GM18498 (cell line): ENCODE measurements at regions not wholly inside any gene's neighbourhood (a gene's known extent, or its start where the extent isn't known, plus 50 kb on each side); places are given as distances from the start of the nearest gene placed in this dataset.
"Not testable (repeated sequence)": the region's sequence is repeated elsewhere in the genome, so short reads cannot be mapped to it uniquely, and the experiment has no call there.

Source experiments
- ATAC-seq: cut with Tn5 transposase; IDR thresholded peaks from one replicate; pipeline ENCODE4 v1.9.1; 2021; ENCODE audit warnings: mild to moderate bottlenecking, moderate library complexity; ENCODE audit not compliant: unreplicated experiment

DNA sequence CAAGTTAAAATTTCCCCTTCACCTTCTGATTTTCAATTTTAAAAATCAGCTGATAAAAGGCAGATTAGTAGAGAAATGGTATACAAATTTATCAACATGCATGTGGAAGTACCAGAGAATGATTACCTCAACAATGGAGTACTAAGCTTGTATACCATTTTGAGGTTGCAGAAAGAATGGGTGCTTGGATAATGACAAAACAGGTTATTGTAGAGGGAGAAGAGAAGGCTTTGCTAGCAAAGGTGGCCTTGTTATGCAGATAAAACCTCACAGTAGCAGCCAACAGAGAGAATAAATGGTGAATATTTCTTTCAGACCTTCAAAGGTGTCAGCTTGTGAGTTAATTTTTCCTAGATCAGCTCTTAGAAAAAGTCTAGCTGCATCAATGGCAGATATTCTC, 1174.9 kb upstream of the ADGRL4 start:
- ATAC-seq, result no peak

DNA sequence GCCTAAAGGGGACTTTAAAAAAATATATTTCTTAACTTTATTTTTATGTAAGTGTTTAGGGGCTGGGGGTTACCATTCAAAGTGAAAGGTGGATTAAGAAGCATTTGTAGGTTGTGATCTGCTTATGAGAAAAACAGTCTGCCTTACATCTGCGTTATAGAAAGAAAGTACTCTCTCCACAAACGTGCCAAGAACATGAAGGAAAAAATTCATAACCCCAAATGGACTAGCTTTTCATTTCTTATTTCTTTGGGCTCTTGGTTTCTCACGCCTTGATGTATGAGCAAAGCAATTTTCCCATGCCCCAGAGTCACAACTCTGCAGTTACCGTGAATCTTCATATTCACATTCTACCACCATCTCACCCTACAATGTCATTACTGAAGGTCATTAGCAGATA, 1165.1 kb upstream of the ADGRL4 start:
- ATAC-seq, result no peak

GRCh38 chr1:80170811-80171485, 1164.4 kb upstream of the ADGRL4 start:
- ATAC-seq, result no peak

GRCh38 chr1:80164150-80164549, 1157.6 kb upstream of the ADGRL4 start:
- ATAC-seq, result no peak

DNA sequence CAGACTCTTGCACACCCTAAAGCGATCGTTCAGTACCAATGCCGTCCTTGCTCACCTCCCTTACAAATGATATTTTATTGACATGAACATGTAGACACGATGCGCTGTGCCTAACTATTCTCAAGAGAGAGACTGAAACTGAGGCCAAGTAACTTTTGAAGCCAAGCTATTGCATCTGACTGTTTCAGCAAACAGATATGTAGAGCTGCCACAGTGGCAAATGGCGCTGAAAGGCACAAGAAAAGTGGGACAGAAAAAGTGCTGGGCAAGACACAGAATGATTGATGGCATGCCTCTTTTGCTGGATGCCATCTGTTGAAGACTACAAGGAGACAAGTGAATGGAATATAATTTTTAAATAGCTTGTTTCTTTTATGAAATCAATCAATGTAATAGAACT, 1157.2 kb upstream of the ADGRL4 start:
- ATAC-seq, result no peak

DNA sequence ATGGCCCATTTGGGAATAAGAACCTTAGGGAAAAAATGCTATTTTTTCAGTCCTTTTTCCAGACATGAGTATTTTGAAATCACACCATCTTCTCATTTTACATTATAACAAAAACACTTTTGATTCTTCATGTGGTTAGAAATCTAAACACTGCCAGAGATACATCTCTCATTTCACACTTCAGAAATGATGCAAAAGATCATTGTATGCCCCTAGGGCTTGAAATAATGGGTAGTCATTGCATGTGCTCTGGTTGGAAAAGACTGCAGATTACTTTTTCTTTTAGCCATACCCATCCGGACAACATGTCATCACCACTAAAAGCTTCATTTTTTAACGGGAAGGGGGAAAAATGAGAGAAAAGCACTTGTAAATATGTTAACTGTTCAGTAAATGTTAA, 1152.2 kb upstream of the ADGRL4 start:
- no peak for ATAC-seq

- no peak for ATAC-seq
Observed at GRCh38 chr1:80158266-80158665, 1151.7 kb upstream of the ADGRL4 start.

DNA sequence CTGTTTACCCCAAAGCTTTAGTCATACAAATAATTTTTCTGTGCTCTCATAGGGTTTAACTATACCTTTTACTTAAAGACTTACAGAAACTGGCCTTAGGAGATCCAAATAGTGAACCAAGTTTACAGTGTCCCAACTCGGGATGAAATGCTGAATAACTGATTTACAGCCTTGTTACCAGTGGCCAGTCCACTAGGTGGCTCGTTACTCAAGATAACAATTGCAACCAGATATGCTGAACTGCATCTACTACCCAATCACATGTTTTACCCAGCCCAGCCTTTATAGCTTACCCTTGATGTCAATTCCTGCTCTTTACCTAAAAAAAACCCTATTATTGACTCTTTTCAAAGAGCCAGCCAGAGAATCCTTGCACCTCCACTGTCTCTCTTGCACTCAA, 1148.8 kb upstream of the ADGRL4 start:
- ATAC-seq, result no peak

- no peak for ATAC-seq
Observed at GRCh38 chr1:80154176-80154575, 1147.6 kb upstream of the ADGRL4 start.

DNA sequence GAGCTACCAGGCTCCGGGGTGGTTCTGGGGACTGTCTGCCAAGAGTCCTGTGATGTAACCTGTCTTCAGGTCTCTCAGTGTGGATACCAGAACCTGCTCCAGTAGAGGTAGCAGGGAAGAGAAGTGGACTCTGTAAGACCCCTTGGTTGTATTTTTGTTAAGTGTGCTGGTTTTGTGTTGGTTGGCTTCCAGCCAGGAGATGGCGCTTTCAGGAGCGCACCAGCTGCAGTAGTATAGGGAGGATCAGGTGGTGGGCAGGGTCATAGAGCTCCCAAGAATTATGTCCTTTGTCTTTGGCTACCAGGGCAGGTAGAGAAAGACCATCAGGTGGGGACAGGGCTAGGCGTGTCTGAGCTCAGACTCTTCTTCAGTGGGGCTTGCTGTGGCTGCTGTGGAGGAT, 1147.2 kb upstream of the ADGRL4 start:
- ATAC-seq, result no peak

- no peak for ATAC-seq
Observed at GRCh38 chr1:80143361-80143760, 1136.8 kb upstream of the ADGRL4 start.

- not testable (repeated sequence) for ATAC-seq
Observed at GRCh38 chr1:80137946-80138602, 1131.5 kb upstream of the ADGRL4 start.

GRCh38 chr1:80113168-80114038, 1106.9 kb upstream of the ADGRL4 start:
- no peak for ATAC-seq

DNA sequence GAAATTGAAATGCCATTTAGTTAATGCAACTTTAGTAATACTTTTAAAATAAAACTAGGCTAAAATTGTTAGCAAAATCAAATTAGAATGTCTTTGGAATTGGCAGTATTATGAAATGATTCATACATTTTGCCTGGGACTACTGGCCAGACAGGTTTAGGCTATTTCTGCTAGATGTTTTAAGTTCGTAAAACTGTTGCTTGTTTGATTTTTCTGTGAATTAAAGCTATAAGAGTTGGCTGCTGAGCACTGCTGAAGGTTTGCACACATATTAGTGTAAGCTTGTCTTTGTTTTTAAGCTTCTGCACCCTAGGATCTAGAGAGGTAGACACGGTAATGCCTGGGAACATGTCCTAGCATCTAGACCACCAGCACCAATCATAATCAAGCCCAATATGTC, 1094.6 kb upstream of the ADGRL4 start:
- no peak for ATAC-seq

DNA sequence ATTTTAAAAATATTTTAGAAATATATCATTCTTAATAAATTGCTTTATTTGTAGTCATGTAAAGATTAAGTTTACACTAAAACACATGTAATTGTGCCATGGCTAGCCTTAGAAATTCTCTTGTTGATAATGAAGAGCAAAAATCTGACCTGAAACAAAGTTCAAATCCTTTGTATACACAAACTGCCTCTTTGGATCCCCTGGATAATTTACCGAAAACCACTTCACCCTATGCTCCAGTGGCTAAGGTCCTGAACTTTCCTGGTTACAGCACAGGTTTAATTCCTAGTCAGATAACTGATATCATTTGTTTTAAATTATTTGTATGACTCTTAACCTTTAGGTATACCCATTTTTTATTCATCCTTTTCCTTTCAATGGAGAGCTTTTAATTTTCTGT, 1093.2 kb upstream of the ADGRL4 start:
- no peak for ATAC-seq

- no peak for ATAC-seq
Observed at GRCh38 chr1:80085067-80085466, 1078.5 kb upstream of the ADGRL4 start.

DNA sequence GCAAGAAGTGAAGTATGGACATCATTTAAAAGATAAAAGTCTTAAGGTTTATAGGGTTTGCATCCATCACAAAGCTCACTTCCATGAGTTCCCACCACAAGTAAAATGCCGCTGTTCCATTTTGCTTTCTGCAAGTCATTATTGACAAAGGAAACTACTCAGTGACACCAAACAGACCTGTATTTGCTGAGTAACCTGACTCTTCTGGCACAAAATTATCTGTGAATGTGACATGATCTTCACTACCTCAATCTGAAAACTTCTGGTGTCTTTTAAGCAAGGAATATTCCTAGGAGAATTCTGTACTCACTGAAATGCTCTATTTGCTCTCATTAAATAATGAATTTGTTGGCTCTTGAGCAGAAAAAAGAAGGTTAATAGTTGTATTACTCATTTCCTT, 1077.4 kb upstream of the ADGRL4 start:
- ATAC-seq, result no peak

- ATAC-seq, result no peak
Observed at GRCh38 chr1:80076469-80076868, 1069.9 kb upstream of the ADGRL4 start.

GRCh38 chr1:80075351-80075750, 1068.8 kb upstream of the ADGRL4 start:
- no peak for ATAC-seq

DNA sequence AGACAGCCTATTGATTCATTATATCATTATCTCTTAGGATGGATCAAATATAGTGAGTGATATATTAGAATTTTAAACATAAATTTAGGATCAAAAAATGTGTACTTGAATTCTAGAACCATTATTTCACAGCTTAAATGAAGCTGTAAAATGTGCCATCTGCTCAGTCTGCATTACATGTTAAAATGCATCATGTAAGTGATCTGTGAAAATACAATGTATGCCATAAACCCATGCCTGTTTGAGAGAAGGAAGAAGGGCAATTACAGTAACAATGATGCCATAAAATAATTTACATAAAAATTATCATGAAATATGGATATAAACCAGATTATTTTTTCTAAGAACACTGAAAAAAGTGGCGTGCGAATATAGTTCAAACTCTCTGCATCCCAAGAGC, 1066.0 kb upstream of the ADGRL4 start:
- no peak for ATAC-seq

- no peak for ATAC-seq
Observed at GRCh38 chr1:80066060-80066459, 1059.5 kb upstream of the ADGRL4 start.

- ATAC-seq, result no peak
Observed at GRCh38 chr1:80064524-80064923, 1058.0 kb upstream of the ADGRL4 start.
